ENCODE measurements at regions not wholly inside any gene's neighbourhood (a gene's known extent, or its start where the extent isn't known, plus 50 kb on each side); places are given as distances from the start of the nearest gene placed in this dataset.

- TF ChIP-seq, protein P1, sequence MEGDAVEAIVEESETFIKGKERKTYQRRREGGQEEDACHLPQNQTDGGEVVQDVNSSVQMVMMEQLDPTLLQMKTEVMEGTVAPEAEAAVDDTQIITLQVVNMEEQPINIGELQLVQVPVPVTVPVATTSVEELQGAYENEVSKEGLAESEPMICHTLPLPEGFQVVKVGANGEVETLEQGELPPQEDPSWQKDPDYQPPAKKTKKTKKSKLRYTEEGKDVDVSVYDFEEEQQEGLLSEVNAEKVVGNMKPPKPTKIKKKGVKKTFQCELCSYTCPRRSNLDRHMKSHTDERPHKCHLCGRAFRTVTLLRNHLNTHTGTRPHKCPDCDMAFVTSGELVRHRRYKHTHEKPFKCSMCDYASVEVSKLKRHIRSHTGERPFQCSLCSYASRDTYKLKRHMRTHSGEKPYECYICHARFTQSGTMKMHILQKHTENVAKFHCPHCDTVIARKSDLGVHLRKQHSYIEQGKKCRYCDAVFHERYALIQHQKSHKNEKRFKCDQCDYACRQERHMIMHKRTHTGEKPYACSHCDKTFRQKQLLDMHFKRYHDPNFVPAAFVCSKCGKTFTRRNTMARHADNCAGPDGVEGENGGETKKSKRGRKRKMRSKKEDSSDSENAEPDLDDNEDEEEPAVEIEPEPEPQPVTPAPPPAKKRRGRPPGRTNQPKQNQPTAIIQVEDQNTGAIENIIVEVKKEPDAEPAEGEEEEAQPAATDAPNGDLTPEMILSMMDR (IDR thresholded peaks at IDR 0.05 in 4 of 5, conservative IDR thresholded peaks at IDR 0.05 in 1 of 5): no peak
- no peak for TF ChIP-seq POLR2A (IDR thresholded peaks at IDR 0.05)
Observed at GRCh38 chr1:229005097-229005496, 265.8 kb upstream of the RAB4A start.

Measured in gastrocnemius medialis (tissue), 4 donors.